H1 (cell line): ENCODE measurements at regions not wholly inside any gene's neighbourhood (a gene's known extent, or its start where the extent isn't known, plus 50 kb on each side); places are given as distances from the start of the nearest gene placed in this dataset.

Experiments used
- CTCF ChIA-PET: fragments of 300-600 bp; sonication (Branson Sonifier 250); formaldehyde crosslinking; loops from one replicate; lab custom pipeline; 2021; ENCODE audit not compliant: partially characterized antibody; lab: Charles Lee
- POLR2A ChIA-PET: fragments of 300-600 bp; sonication (Branson Sonifier 250); formaldehyde crosslinking; loops from one replicate; lab custom pipeline; 2021; ENCODE audit warnings: inconsistent platforms; ENCODE audit not compliant: partially characterized antibody; lab: Charles Lee
- DNase-seq, 2 experiments: peaks; one replicate each; pipeline versions ENCODE4 v3.0.0 to v3.0.0-alpha.2; 2010 to 2022; ENCODE audit warnings: low spot score in 2 of 2, low read depth in 1 of 2, mixed read lengths in 1 of 2
- FAIRE-seq: peaks from 2 replicates; lab custom pipeline; 2011; peaks lifted over from hg19 to GRCh38; lab: Jason Lieb, UNC
- H2AFZ ChIP-seq: 2 replicates; pipeline ENCODE4 v1.8.1; 2012; ENCODE audit warnings: low read length, inconsistent platforms
- H2AK5ac ChIP-seq: 2 replicates; pipeline ENCODE4 v1.6.1; 2013; ENCODE audit warnings: low read depth, low read length
- H2BK120ac ChIP-seq: replicated peaks from 2 replicates; pipeline ENCODE3; 2013; ENCODE audit warnings: low read depth, low read length, inconsistent platforms
- H2BK12ac ChIP-seq: 2 replicates; pipeline ENCODE4 v1.6.1; 2013; ENCODE audit warnings: low read depth, low read length
- H2BK15ac ChIP-seq: 2 replicates; pipeline ENCODE4 v1.6.1; 2013; ENCODE audit warnings: low read length
- H2BK20ac ChIP-seq: 2 replicates; pipeline ENCODE4 v1.6.1; 2013; ENCODE audit warnings: low read length
- H2BK5ac ChIP-seq: 2 replicates; pipeline ENCODE4 v1.6.1; 2013; ENCODE audit warnings: low read depth, low read length
- H3K14ac ChIP-seq: 2 replicates; pipeline ENCODE4 v1.6.1; 2013; ENCODE audit warnings: inconsistent platforms; ENCODE audit not compliant: insufficient read length
- H3K18ac ChIP-seq: 2 replicates; pipeline ENCODE4 v1.6.1; 2013; ENCODE audit warnings: low read length; ENCODE audit errors: extremely low read depth
- H3K23ac ChIP-seq: 2 replicates; pipeline ENCODE4 v1.6.1; 2013; ENCODE audit warnings: inconsistent platforms; ENCODE audit not compliant: insufficient read length
- H3K23me2 ChIP-seq: 2 replicates; pipeline ENCODE4 v1.6.1; 2013; ENCODE audit warnings: low read depth, low read length
- H3K27ac ChIP-seq: 2 replicates; pipeline ENCODE4 v1.6.1; 2011; ENCODE audit warnings: low read depth, low read length, inconsistent platforms
- H3K27me3 ChIP-seq, 4 experiments: replicated peaks in 1 of 4; 1 replicate in 1 of 4; 2 replicates in 3 of 4; pipeline versions ENCODE4 v1.6.1 to v1.8.1; 2011 to 2013; ENCODE audit warnings: low read length in 3 of 4, mild to moderate bottlenecking in 3 of 4, inconsistent platforms in 2 of 4, mixed read lengths in 2 of 4, moderate library complexity in 1 of 4; ENCODE audit not compliant: control insufficient read depth in 3 of 4, insufficient read depth in 3 of 4; ENCODE audit errors: extremely low read depth in 1 of 4
- H3K36me3 ChIP-seq, 4 experiments: 2 replicates each; pipeline versions ENCODE4 v1.6.1 to v1.8.1; 2011 to 2013; ENCODE audit warnings: mild to moderate bottlenecking in 4 of 4, low read length in 3 of 4, moderate library complexity in 2 of 4, control low read depth in 1 of 4, inconsistent platforms in 1 of 4; ENCODE audit not compliant: insufficient read depth in 4 of 4, control insufficient read depth in 2 of 4
- H3K4ac ChIP-seq: replicated peaks from 2 replicates; pipeline ENCODE3; 2013; ENCODE audit warnings: low read length, low read depth, mixed read lengths, inconsistent platforms; ENCODE audit not compliant: insufficient read length
- H3K4me1 ChIP-seq, 4 experiments: replicated peaks in 1 of 4; 1 replicate in 1 of 4; 2 replicates in 3 of 4; pipeline versions ENCODE4 v1.6.1 to v1.8.1; 2011 to 2013; ENCODE audit warnings: low read length in 3 of 4, inconsistent platforms in 2 of 4, mixed read lengths in 1 of 4; ENCODE audit not compliant: insufficient read depth in 4 of 4, control insufficient read depth in 3 of 4
- H3K4me2 ChIP-seq, 2 experiments: 2 replicates each; pipeline versions ENCODE4 v1.6.1 to v1.8.1; 2011 to 2013; ENCODE audit warnings: low read depth in 2 of 2, low read length in 2 of 2, control low read depth in 1 of 2, inconsistent platforms in 1 of 2, mild to moderate bottlenecking in 1 of 2; ENCODE audit not compliant: insufficient read depth in 1 of 2
- H3K4me3 ChIP-seq, 4 experiments: fragments of 200-600, 300-600 bp in 1 of 4; sonication (generic), shearing (Covaris generic), sonication (Bioruptor Twin) in 1 of 4; 2 replicates each; pipeline versions ENCODE4 v1.5.1 to v1.8.1; 2011 to 2016; ENCODE audit warnings: low read length in 4 of 4, low read depth in 3 of 4, control low read depth in 2 of 4, inconsistent platforms in 2 of 4, mild to moderate bottlenecking in 2 of 4, mixed read lengths in 1 of 4, moderate library complexity in 1 of 4; ENCODE audit not compliant: insufficient read depth in 2 of 4; ENCODE audit errors: extremely low read depth in 1 of 4
- H3K56ac ChIP-seq: replicated peaks from 2 replicates; pipeline ENCODE3; 2013; ENCODE audit warnings: low read depth, mild to moderate bottlenecking, mixed read lengths, low read length, inconsistent platforms; ENCODE audit not compliant: insufficient read length
- H3K79me1 ChIP-seq: 2 replicates; pipeline ENCODE4 v1.6.1; 2013; ENCODE audit warnings: low read depth, low read length, control low read depth
- H3K79me2 ChIP-seq, 2 experiments: 2 replicates each; pipeline versions ENCODE4 v1.6.1 to v1.8.1; 2012 to 2013; ENCODE audit warnings: low read length in 2 of 2, mild to moderate bottlenecking in 2 of 2, inconsistent platforms in 1 of 2; ENCODE audit not compliant: insufficient read depth in 2 of 2, control insufficient read depth in 1 of 2
- H3K9ac ChIP-seq, 4 experiments: replicated peaks in 1 of 4; 1 replicate in 1 of 4; 2 replicates in 3 of 4; pipeline versions ENCODE4 v1.6.1 to v1.8.1; 2011 to 2013; ENCODE audit warnings: low read depth in 3 of 4, low read length in 3 of 4, control low read depth in 2 of 4, mild to moderate bottlenecking in 2 of 4, moderate library complexity in 2 of 4, inconsistent platforms in 1 of 4; ENCODE audit errors: extremely low read depth in 1 of 4
- H3K9me3 ChIP-seq, 2 experiments: 2 replicates each; pipeline versions ENCODE4 v1.6.1 to v1.8.1; 2012 to 2013; ENCODE audit warnings: mild to moderate bottlenecking in 2 of 2, moderate library complexity in 2 of 2, control low read depth in 1 of 2, inconsistent platforms in 1 of 2, low read depth in 1 of 2, low read length in 1 of 2, mixed read lengths in 1 of 2; ENCODE audit not compliant: insufficient read depth in 2 of 2
- H4K20me1 ChIP-seq, 2 experiments: replicated peaks in 1 of 2; 2 replicates each; pipeline versions ENCODE3 to v1.8.1; 2011 to 2013; ENCODE audit warnings: inconsistent platforms in 2 of 2, low read length in 2 of 2, mild to moderate bottlenecking in 1 of 2; ENCODE audit not compliant: insufficient read depth in 2 of 2, control insufficient read depth in 1 of 2
- H4K5ac ChIP-seq: 2 replicates; pipeline ENCODE4 v1.6.1; 2013; ENCODE audit warnings: low read length, low read depth, mixed read lengths, inconsistent platforms; ENCODE audit not compliant: insufficient read length
- H4K8ac ChIP-seq: 2 replicates; pipeline ENCODE4 v1.8.0; 2013; ENCODE audit warnings: mild to moderate bottlenecking, moderate library complexity, low read length, inconsistent platforms; ENCODE audit not compliant: insufficient read depth; ENCODE audit errors: extremely low read depth
- H4K91ac ChIP-seq: replicated peaks from 2 replicates; pipeline ENCODE3; 2013; ENCODE audit warnings: low read length, mixed read lengths, inconsistent platforms; ENCODE audit not compliant: insufficient read length
- BACH1 ChIP-seq: IDR thresholded peaks from 2 replicates; pipeline ENCODE4 v1.6.1; 2012; ENCODE audit warnings: low read length, improper control_type of control experiment
- BCL11A ChIP-seq, 2 experiments: IDR thresholded peaks; one replicate each; pipeline ENCODE4 v1.6.1; 2011; ENCODE audit warnings: low read depth in 2 of 2, low read length in 2 of 2, mild to moderate bottlenecking in 2 of 2
- BRCA1 ChIP-seq: IDR thresholded peaks from 2 replicates; pipeline ENCODE4 v1.6.1; 2012; ENCODE audit warnings: low read depth, low read length, improper control_type of control experiment
- CBX5 ChIP-seq: fragments of 300-800, 300-1000 bp; sonication (generic); IDR thresholded peaks from 2 replicates; pipeline ENCODE4 v1.7.1; 2016; ENCODE audit warnings: antibody characterized with exemption, low read length, low read depth
- CEBPB ChIP-seq: IDR thresholded peaks from 2 replicates; pipeline ENCODE4 v1.6.1; 2012; ENCODE audit warnings: low read depth, low read length
- CTBP2 ChIP-seq: IDR thresholded peaks from 2 replicates; pipeline ENCODE4 v1.7.0; 2011; ENCODE audit warnings: borderline replicate concordance, mild to moderate bottlenecking, moderate library complexity, mixed read lengths, low read length; ENCODE audit not compliant: insufficient read depth, insufficient read length
- E2F6 ChIP-seq: IDR thresholded peaks from 2 replicates; pipeline ENCODE4 v1.6.1; 2012; ENCODE audit warnings: inconsistent platforms
- EP300 ChIP-seq, 2 experiments: IDR thresholded peaks; 1 replicate in 1 of 2; 2 replicates in 1 of 2; pipeline ENCODE4 v1.6.1; 2011 to 2012; ENCODE audit warnings: low read depth in 2 of 2, low read length in 2 of 2, mild to moderate bottlenecking in 2 of 2, borderline replicate concordance in 1 of 2, inconsistent platforms in 1 of 2, moderate library complexity in 1 of 2
- GABPA ChIP-seq: IDR thresholded peaks from 2 replicates; pipeline ENCODE4 v1.6.1; 2011; ENCODE audit warnings: mild to moderate bottlenecking, low read length, moderate library complexity, borderline replicate concordance; ENCODE audit not compliant: insufficient read depth
- JUN ChIP-seq: IDR thresholded peaks from 2 replicates; pipeline ENCODE4 v1.6.1; 2011; ENCODE audit warnings: low read depth, mild to moderate bottlenecking, improper control_type of control experiment, low read length
- MAX ChIP-seq: IDR thresholded peaks from 2 replicates; pipeline ENCODE4 v1.6.1; 2012; ENCODE audit warnings: inconsistent platforms
- POLR2A ChIP-seq, 2 experiments: IDR thresholded peaks; 1 replicate in 1 of 2; 2 replicates in 1 of 2; pipeline ENCODE4 v1.6.1; 2011; ENCODE audit warnings: low read depth in 2 of 2, low read length in 2 of 2, mild to moderate bottlenecking in 2 of 2; ENCODE audit errors: control extremely low read depth in 1 of 2
- ZNF274 ChIP-seq: IDR thresholded peaks from 2 replicates; pipeline ENCODE4 v1.7.0; 2012; ENCODE audit warnings: low read length, borderline replicate concordance; ENCODE audit errors: extremely low read depth
- WGBS, 2 experiments: shearing (Covaris generic) in 1 of 2; methylation state at CpG; one replicate each; pipeline versions ENCODE4 v1.1.6 to v1.1.7; 2013 to 2015; ENCODE audit warnings: low lambda C conversion rate in 2 of 2, mixed read lengths in 2 of 2, inconsistent platforms in 1 of 2, low coverage in 1 of 2, missing lambda C conversion rate in 1 of 2; ENCODE audit not compliant: insufficient replicate concordance in 2 of 2, insufficient coverage in 1 of 2, insufficient read length in 1 of 2; ENCODE audit errors: extremely low coverage in 1 of 2, missing lambda C conversion rate in 1 of 2; 5-methylcytosine and 5-hydroxymethylcytosine counted together

GRCh38 chr2:145287736-145288135, 767.8 kb upstream of the ZEB2 start:
- Histone ChIP-seq H3K79me2 (no peaks in the 10 kb centered on the region), H3K18ac (no peak overlapping the region), H3K4ac (no peak overlapping the region), H2BK15ac (no peak overlapping the region), H4K20me1 (no peaks in the 10 kb centered on the region), H3K4me1 (peaks cover 0 to 2% (median 0%) of the 10 kb centered on the region in 4 experiments; a peak in 1 of 7 replicates), H2AFZ (no peak overlapping the region), H3K23me2 (no peaks in the 10 kb centered on the region; the same call in 1 of the 2 replicates), H2BK120ac (no peak overlapping the region), H3K36me3 (no peaks in the 10 kb centered on the region), H3K23ac (no peak overlapping the region), H3K56ac (no peak overlapping the region), H3K9ac (no peak overlapping the region), H3K79me1 (no peaks in the 10 kb centered on the region), H2AK5ac (no peak overlapping the region), H4K8ac (no peak overlapping the region), H3K27me3 (no peaks in the 10 kb centered on the region), H3K9me3 (no peaks in the 10 kb centered on the region), H2BK5ac (no peak overlapping the region), H3K4me2 (no peak overlapping the region), H3K27ac (no peak overlapping the region), H3K14ac (no peak overlapping the region), H3K4me3 (no peak overlapping the region), H4K91ac (no peak overlapping the region), H2BK20ac (no peak overlapping the region), H4K5ac (no peak overlapping the region), H2BK12ac (no peak overlapping the region)
- FAIRE-seq (no peak), DNase-seq (no peak)
- TF ChIP-seq E2F6, result no peak
- no peak for TF ChIP-seq BRCA1
- no peak for TF ChIP-seq CBX5
- TF ChIP-seq EP300 (IDR thresholded peaks at IDR 0.05; ENCODE audit: borderline replicate concordance in 1 of 2, low read depth in 2 of 2, low read length in 2 of 2), result no peak
- no peak for TF ChIP-seq BACH1
- TF ChIP-seq CTBP2, result no peak
- no peak for TF ChIP-seq CEBPB
- no peak for TF ChIP-seq MAX
- no peak for TF ChIP-seq JUN
- no peak for TF ChIP-seq ZNF274
- TF ChIP-seq BCL11A (IDR thresholded peaks at IDR 0.05; ENCODE audit: low read depth in 2 of 2, low read length in 2 of 2), result no peak
- no peak for TF ChIP-seq GABPA
- no peak for TF ChIP-seq POLR2A (IDR thresholded peaks at IDR 0.05; ENCODE audit: control extremely low read depth in 1 of 2, low read depth in 2 of 2, low read length in 2 of 2)
- CTCF ChIA-PET, result interaction anchor here (1.3 kb wide), 1 partner anchor 12 kb away, joined by 3 read pairs; no protein-coding TSS in a partner anchor
- WGBS, 2 experiments, result 93% methylated on average over 3 of the region's 3 CpGs; no CpG with 5 or more reads in 1 of the 2 experiments
- POLR2A ChIA-PET, result no interaction called here
